ENCODE measurements at regions not wholly inside any gene's neighbourhood (a gene's known extent, or its start where the extent isn't known, plus 50 kb on each side); places are given as distances from the start of the nearest gene placed in this dataset.
"Not testable (repeated sequence)": the region's sequence is repeated elsewhere in the genome, so short reads cannot be mapped to it uniquely, and the experiment has no call there.

DNA sequence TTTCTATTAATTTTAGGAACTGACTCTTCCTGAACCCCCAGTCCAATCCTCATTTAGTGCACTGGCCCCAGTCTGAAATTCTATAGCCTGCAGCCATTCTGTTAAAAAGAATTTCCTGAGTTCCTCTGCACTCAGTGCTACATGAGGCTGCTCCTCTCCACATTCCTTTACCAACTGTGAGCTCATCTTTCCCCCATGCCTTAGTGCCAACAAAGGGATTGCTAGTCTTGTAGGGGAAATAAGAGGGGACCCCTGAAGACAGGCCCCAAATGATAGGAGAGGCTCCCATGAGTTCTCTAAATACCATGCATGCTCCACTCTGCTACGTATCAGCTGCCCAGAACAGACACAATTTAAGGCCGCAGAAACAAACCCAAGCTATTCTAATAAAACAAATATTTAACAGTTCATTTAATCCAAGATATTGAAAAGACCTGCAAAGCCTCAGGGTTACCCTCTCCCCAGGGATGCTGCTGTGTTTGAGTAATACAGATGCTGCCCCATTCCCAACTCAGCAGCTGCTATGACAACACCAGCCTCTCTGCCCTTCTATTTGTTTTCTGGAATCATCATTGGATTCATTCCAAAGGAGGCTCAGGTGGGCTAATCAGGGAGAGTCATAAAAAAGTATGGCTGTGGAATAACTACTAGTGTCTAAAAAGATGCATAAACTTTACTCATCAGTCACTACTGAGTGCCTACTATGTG lies 228.5 kb downstream of the TOX3 start:
- no peak for DNase-seq (ENCODE audit: low read depth)
- in situ Hi-C loops (cut with HindIII; ENCODE audit: low pct_unique_long_range_greater_than_20kb, low sequenced_read_pairs) = no loop called here

DNA sequence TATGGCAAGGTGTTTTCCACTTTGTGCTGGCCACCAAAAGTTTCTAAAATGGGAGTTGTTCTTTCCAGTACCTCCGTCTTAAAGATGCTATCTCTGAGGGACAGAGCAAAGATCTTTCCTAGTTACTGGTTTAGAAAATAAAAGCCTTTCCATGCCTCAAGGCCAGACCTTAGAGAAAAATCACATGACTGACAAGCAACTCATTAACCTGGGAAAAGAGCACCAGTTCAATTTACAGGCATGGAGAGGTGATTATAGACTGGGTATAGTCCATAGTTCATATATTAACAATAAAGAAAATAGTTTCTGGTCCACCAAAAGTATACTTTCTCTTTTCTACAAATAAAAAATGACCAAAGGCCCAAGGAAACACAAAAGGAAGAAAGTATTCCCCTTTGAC lies 230.7 kb downstream of the TOX3 start:
- in situ Hi-C loops (cut with HindIII; ENCODE audit: low pct_unique_long_range_greater_than_20kb, low sequenced_read_pairs) = no loop called here
- DNase-seq (ENCODE audit: low read depth) = no peak

DNA sequence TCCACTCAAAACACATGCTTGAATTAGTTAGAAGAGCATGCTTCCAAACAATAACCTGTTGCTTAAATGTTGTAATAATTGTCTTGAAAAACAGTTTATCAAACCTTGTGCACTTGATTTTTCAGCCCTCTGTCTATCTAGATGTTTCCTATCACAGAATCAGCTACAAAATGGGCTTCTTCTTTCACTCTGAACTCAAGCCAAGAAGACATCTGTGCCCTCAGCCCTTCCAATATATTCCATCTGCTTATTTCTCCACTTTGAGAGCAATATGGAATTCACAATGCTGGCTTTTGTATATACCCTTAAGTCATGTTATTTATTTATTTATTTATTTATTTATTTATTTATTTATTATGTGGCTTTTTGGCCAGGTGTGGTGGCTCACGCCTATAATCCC lies 234.2 kb downstream of the TOX3 start:
- in situ Hi-C loops (cut with HindIII; ENCODE audit: low pct_unique_long_range_greater_than_20kb, low sequenced_read_pairs) = no loop called here
- DNase-seq (ENCODE audit: low read depth) = no peak

DNA sequence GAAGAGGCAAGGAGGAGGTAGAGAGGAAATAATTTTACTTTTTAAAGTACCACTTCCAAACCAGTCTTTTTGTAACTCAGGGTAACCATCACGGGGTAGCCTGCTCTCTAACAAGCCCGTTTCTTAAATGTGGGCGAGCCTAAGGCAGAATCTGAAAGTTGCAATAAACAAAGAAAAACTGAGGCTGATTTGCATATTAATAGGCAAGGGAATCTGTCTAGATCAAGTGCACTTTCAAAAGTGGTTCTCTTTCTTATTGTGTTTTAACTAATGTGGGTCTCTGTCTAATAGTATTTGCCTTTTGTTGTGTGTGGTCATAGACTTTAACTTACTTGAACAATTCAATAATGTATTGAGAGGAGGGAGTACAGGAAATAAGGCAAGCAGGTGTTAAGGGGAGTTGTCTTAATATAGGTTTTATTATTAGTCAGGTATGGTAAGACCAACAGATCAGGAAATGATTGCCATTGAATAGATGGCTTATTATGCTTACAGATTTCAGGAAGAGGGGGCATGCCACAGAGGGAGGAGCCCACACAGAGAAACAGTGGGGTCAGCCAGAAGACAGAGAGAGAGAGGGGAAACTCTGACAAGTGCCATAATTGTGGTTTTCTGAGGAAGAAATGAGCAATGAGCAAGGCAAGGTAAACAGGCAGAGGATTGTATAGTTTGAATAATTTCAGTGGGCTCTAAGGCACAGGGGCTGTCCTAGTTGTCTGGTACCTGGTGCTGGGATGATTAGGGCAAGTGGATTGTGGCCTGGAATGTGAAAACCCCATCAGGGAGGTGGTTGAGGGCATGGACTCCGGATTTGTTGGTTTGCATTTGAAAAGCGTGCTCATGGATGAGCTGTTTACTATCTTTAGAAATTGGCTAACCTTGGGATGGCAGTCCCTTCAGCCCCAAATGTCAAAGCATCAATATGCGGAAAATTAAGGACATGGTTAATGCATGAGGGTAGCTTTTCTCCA lies 237.2 kb downstream of the TOX3 start:
- in situ Hi-C loops (cut with HindIII; ENCODE audit: low pct_unique_long_range_greater_than_20kb, low sequenced_read_pairs) = no loop called here
- no peak for DNase-seq (ENCODE audit: low read depth)

DNA sequence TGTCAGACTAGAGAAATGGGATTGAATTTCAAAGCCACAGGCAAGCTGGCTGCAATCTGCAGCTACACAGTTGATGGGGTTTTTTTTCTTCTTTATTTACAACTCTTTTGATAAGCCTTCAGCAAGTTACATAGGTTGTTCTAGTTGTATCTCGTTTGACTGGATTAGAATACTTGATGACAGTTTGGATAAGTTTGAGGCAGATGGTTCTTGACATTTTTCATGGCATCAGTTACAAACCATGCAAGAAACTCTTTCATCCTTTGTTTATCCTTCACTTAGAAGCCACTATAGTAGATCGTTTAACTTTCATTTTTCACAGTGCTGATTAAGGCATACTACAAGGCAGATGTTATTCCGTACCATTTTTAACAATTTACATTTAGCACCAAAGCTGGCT lies 238.9 kb downstream of the TOX3 start:
- in situ Hi-C loops (cut with HindIII; ENCODE audit: low pct_unique_long_range_greater_than_20kb, low sequenced_read_pairs) = no loop called here
- DNase-seq (ENCODE audit: low read depth) = no peak

DNA sequence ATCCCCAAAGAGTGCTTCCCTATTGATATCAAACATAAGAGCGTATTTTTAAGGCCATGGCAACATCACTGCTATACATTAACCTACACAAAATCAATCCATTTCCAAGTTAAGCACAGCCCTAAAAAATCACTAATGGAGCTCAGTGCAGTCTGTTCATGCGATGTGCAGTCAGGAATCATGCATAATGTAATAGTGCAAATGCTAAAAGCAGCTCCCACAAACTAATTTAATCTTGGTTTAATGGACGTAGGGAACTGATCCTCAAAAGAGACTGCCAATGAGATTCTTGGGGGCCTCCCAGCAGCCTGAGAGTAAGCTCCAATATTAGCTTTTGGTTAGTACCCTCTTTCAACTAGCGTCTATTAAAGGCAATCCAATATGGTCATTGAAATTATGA lies 245.9 kb downstream of the TOX3 start:
- DNase-seq (ENCODE audit: low read depth) = no peak
- in situ Hi-C loops (cut with HindIII; ENCODE audit: low pct_unique_long_range_greater_than_20kb, low sequenced_read_pairs) = no loop called here

DNA sequence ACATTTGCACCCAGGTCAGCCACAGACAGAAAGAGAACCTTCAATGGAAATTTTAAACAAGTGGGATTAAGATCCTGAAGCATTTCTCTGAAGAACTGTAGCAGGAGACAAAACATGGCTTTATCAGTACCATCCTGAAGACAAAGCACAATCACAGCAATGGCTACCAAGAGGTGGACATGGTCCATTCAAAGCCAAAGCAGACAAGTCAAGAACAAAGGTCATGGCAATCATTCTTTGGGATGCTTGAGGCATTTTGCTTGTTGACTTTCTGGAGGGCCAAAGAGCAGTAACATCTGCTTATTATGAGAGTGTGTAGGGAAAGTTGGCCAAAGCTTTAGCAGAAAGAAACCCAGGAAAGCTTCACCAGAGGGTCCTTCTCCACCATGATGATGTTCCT lies 248.2 kb downstream of the TOX3 start:
- in situ Hi-C loops (cut with HindIII; ENCODE audit: low pct_unique_long_range_greater_than_20kb, low sequenced_read_pairs) = no loop called here
- DNase-seq (ENCODE audit: low read depth) = no peak

DNA sequence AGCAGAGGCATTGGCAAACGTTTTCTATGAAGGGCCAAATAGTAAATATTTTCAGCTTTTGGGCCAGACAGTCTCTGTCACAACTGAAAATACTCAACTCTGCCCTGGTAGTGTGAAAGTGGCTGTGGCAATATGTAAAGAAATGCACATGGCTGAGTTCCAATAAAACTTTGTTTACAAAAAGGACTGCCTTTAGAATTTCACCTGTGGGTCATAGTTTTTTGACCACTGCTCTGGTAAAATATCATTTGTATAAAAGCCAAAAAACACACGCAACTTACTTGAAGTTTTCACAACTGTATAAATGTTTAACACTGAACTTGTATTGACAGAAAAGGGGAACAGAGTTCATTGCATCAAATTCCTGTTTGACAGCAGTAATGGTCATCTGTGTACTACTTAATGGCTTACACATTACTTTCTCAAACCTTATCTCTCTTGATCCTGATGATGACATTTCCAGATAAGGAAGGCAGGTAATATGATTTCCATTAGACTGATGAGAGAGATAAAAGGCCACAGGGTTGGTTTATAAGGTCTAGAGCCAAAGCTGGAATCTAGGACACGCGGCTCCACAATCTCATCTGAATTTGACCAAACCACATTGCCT lies 250.1 kb downstream of the TOX3 start:
- DNase-seq (ENCODE audit: low read depth); in situ Hi-C loops (cut with HindIII; ENCODE audit: low pct_unique_long_range_greater_than_20kb, low sequenced_read_pairs): not testable (repeated sequence)

DNA sequence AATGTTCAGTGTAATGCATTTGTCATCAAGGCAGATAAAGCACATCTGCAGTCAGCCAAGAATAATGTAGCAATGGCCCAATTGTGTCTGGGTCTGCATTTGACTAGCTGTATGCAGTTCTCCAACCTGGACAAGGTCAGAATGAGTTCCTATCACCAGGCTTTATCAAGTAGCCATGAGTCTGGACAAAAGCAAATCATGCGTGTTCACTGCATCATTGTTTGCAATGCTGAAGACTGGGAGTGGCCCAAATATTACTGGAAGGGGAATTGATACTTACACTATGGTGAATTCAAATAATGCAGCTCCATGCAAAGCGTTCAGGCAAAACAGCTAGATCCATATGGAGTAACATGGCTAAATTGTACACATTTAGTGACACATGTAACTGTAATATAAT lies 250.9 kb downstream of the TOX3 start:
- in situ Hi-C loops (cut with HindIII; ENCODE audit: low pct_unique_long_range_greater_than_20kb, low sequenced_read_pairs) = no loop called here
- no peak for DNase-seq (ENCODE audit: low read depth)

DNA sequence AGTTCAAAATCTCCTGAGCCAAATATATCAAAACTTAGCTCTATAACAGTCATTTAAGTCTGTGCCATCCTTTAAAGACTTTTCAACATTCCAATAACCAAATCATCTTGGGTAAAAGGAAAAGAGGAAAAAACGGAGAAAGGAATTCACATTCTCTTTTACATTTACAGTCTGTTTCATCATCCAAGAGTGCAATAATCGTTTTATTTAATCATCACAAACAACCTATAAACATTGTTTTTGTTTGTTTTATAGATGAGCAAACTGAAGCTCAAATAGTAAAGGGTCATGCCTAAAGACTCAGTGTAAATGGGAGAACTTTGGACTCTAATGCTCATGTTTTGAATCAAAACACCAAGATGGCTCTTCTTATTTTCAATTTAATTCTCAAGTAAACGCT lies 252.3 kb downstream of the TOX3 start:
- DNase-seq (ENCODE audit: low read depth) = no peak
- in situ Hi-C loops (cut with HindIII; ENCODE audit: low pct_unique_long_range_greater_than_20kb, low sequenced_read_pairs) = no loop called here

DNA sequence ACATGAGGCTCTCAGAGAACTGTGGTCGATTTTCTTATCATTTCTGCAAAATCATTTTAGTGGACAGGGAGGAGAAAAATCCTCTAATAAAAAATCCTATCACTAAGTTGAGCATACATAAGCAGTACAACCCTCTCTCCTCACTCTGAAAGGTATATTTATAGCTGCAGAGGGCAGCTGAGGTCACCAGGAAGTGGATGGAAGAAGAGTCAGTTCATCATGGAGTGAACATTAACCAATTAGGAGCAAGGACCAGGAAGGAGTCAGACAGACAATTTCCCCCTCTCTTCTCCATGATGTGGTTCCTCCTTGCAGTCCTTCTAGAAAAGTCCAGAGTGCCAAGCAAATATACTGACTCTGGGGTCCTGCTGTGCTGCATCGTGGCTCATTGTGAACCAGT lies 253.7 kb downstream of the TOX3 start:
- no peak for DNase-seq (ENCODE audit: low read depth)
- in situ Hi-C loops (cut with HindIII; ENCODE audit: low pct_unique_long_range_greater_than_20kb, low sequenced_read_pairs) = no loop called here

DNA sequence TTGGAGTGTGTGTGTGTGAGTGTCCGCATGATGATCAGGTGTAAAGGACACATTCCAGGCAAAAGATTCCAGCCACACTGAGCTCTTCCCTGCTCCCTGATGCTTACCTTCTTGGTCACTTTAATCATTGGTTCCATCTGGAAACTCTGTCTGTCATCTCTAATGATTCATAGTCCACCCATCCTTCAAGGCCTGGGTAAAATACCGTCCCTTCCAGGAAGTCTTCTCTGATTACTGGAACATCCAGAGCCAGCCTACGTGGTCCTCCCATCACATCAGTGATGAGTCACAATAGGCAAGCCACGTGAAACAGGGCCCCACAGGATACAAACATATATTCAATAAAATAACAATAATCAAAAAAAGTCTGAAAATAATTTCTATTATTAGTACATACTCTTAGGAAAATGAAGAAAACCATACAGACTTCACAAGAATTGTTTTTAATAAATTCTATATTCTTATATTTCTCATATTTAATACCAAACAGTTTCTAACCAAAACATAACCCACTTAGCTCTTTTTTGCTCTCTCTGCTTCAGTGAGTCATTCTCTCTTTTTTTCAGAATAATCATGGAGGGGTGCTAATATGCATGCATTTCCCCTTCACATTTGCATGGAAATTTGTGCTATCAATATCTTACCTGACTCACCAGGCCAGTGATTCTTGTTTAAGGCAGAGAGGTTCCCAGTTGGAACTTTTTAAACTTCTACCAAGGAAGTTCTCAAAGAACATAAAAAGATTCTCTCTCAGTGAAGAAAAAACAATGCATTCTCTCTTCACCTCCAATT lies 263.2 kb downstream of the TOX3 start:
- in situ Hi-C loops (cut with HindIII; ENCODE audit: low pct_unique_long_range_greater_than_20kb, low sequenced_read_pairs) = no loop called here
- no peak for DNase-seq (ENCODE audit: low read depth)

DNA sequence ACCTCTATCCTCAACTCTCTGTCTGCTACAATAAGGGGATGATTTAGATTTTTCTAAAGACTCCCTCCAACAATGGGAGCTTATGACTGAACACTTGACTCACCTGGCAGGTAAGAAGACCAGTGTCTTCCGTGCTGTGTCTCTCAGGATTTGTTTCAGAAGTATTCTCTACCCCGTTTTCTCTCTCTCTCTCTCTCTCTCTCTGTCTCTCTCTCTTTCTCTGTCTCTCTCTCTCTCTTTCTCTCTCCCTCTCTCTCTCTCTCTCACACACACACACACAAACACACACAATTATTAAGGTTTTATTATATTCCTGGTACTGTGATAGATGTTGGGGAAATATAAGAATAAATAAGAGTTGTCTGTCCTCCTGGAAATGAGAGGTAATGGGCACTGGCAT lies 263.9 kb downstream of the TOX3 start:
- DNase-seq (ENCODE audit: low read depth) = no peak
- in situ Hi-C loops (cut with HindIII; ENCODE audit: low pct_unique_long_range_greater_than_20kb, low sequenced_read_pairs) = no loop called here

DNA sequence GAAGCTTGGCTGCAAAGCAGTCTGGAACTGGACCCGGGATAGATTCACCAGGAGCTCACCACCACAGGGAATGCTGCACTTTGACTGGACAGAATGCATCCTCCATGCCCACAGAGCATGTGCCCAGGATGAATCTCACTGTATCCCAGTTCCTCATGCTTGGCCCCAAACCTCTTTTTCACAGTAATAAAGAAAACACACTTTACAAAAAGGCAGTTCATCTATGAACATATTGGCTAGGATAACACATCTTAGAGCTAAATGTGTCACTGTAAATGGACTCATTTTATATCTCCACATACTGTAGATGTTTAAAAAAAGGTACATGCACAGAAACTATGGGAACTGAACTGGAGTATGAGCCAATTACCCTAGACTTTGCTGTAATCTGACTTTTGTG lies 266.9 kb downstream of the TOX3 start:
- in situ Hi-C loops (cut with HindIII; ENCODE audit: low pct_unique_long_range_greater_than_20kb, low sequenced_read_pairs) = no loop called here
- no peak for DNase-seq (ENCODE audit: low read depth)

DNA sequence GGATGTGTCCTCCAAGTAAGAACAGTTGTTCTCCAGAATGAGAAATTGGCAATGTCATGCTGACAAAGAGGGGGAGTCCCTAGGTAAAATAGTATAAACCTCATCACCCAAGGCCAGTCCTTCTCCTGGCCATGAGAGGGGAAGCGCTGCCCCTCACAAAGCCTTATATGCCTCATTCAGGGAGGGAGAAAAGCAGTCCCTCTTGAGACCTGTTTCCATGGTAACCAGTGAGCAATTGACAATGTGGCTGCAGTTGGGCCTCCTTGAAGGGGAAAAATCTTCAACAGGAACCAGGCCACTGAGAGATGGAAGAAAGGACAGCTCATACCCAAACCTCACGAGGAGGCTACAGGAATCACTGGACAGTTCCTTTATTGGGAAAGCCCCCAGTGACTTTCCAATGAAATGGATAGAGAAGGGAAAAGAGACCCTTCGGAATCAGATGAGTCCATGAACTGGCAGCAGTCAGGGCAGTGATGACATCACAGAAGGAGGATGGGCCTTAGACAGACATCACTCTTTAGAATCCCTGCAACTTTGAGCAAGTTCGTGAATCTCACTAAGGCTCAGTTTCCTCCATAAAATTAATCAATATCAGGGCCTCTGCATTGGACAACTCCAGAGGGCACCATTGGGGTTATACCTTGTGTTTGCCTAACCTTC lies 275.7 kb downstream of the TOX3 start:
- in situ Hi-C loops (cut with HindIII; ENCODE audit: low pct_unique_long_range_greater_than_20kb, low sequenced_read_pairs) = no loop called here
- no peak for DNase-seq (ENCODE audit: low read depth)

DNA sequence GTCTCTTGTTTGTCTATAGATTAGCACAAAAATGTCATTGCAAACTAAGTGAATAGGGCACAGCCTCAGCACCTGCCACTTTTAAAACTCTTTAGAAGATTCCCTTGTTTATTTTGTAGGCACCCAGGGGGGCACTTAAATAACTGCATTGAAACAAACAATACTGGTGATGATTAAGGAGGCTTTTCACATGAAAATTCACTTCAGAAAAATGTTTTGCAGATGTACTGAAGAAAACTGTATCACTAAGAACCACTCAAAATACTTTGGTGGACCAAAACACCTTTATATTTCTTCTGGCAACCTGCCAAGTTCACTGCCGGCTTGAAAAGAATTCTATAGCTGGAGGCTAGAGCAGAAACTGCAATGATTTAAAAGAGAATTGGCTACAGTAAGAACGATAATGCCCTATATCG lies 281.5 kb downstream of the TOX3 start:
- no peak for DNase-seq (ENCODE audit: low read depth)
- in situ Hi-C loops (cut with HindIII; ENCODE audit: low pct_unique_long_range_greater_than_20kb, low sequenced_read_pairs) = no loop called here

DNA sequence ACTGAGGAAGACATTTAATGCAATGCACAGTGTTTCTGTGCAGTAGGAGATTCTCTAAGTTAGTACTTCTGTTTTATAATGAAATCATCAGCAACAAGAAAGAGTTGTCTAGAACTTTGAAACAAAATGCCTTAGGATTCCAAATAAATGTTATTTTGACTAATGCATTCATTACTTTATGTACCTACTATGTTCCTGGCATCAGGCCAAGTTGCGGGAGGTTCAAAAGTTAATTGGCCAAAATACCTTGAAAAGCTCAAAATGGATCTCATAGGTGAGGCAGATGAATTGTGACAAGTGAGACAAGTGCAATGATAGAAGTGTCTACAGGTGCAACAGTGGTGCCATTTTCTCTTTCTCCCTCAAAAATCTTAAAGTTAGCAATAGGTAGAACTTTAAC lies 289.4 kb downstream of the TOX3 start:
- no peak for DNase-seq (ENCODE audit: low read depth)
- in situ Hi-C loops (cut with HindIII; ENCODE audit: low pct_unique_long_range_greater_than_20kb, low sequenced_read_pairs) = no loop called here
